SJSA1 (cell line): ENCODE measurements at regions not wholly inside any gene's neighbourhood (a gene's known extent, or its start where the extent isn't known, plus 50 kb on each side); places are given as distances from the start of the nearest gene placed in this dataset.
"Not testable (repeated sequence)": the region's sequence is repeated elsewhere in the genome, so short reads cannot be mapped to it uniquely, and the experiment has no call there.

Experiments
- DNase-seq, 2 experiments: peaks; one replicate each; pipeline ENCODE4 v3.0.0-alpha.2; 2015 to 2020; ENCODE audit warnings: low spot score in 2 of 2, low read depth in 1 of 2
- H3K27ac ChIP-seq: fragments of 250-450 bp; sonication (Bioruptor Pico); 2 replicates; pipeline ENCODE4 v1.5.1; 2020; ENCODE audit warnings: mild to moderate bottlenecking, moderate library complexity
- H3K27me3 ChIP-seq: fragments of 250-450 bp; sonication (Bioruptor Pico); replicated peaks from 2 replicates; pipeline ENCODE4 v1.5.1; 2020; ENCODE audit warnings: mild to moderate bottlenecking, moderate library complexity
- H3K36me3 ChIP-seq: fragments of 250-450 bp; sonication (Bioruptor Pico); 2 replicates; pipeline ENCODE4 v1.5.1; 2020; ENCODE audit warnings: mild to moderate bottlenecking
- H3K4me1 ChIP-seq: fragments of 250-450 bp; sonication (Bioruptor Pico); replicated peaks from 2 replicates; pipeline ENCODE4 v1.6.1; 2021; ENCODE audit warnings: mild to moderate bottlenecking
- H3K4me3 ChIP-seq: fragments of 250-450 bp; sonication (Bioruptor Pico); 2 replicates; pipeline ENCODE4 v1.5.1; 2020; ENCODE audit warnings: mild to moderate bottlenecking
- H3K9me3 ChIP-seq: fragments of 250-450 bp; sonication (Bioruptor Pico); replicated peaks from 2 replicates; pipeline ENCODE4 v1.5.1; 2020; ENCODE audit warnings: mild to moderate bottlenecking

- no peak overlapping the region for H3K4me3 ChIP-seq
- no peaks in the 10 kb centered on the region; the same call in 1 of the 2 replicates for H3K9me3 ChIP-seq
- H3K27me3 ChIP-seq, result no peaks in the 10 kb centered on the region
- no peak overlapping the region for H3K27ac ChIP-seq
- H3K36me3 ChIP-seq, result no peaks in the 10 kb centered on the region
- peaks cover 19% of the 10 kb centered on the region for H3K4me1 ChIP-seq
- DNase-seq, result no peak
These were observed 142.2 kb upstream of the AFDN start for GRCh38 chr6:167684276-167685104.

- Histone ChIP-seq H3K4me3 (no peak overlapping the region), H3K9me3 (no peaks in the 10 kb centered on the region; the same call in 1 of the 2 replicates), H3K27me3 (no peaks in the 10 kb centered on the region), H3K36me3 (no peaks in the 10 kb centered on the region), H3K4me1 (peaks cover 19% of the 10 kb centered on the region), H3K27ac (no peak overlapping the region)
- no peak for DNase-seq
These were observed 141.1 kb upstream of the AFDN start for GRCh38 chr6:167685654-167686053.

- peaks cover 19% of the 10 kb centered on the region for H3K4me1 ChIP-seq
- H3K27ac ChIP-seq, result no peak overlapping the region
- H3K9me3 ChIP-seq, result no peaks in the 10 kb centered on the region; the same call in 1 of the 2 replicates
- H3K36me3 ChIP-seq, result no peaks in the 10 kb centered on the region
- H3K4me3 ChIP-seq, result no peak overlapping the region
- H3K27me3 ChIP-seq, result no peaks in the 10 kb centered on the region
- no peak for DNase-seq
These were observed 140.4 kb upstream of the AFDN start for GRCh38 chr6:167686204-167686893.

GRCh38 chr6:167687116-167687725 is 139.5 kb upstream of the AFDN start:
- Histone ChIP-seq H3K36me3 (no peaks in the 10 kb centered on the region), H3K4me3 (no peak overlapping the region), H3K27ac (no peak overlapping the region), H3K27me3 (no peaks in the 10 kb centered on the region), H3K9me3 (no peaks in the 10 kb centered on the region; the same call in 1 of the 2 replicates), H3K4me1 (peaks cover 16% of the 10 kb centered on the region)
- DNase-seq, result no peak

- no peaks in the 10 kb centered on the region for H3K27me3 ChIP-seq
- no peak for DNase-seq
- H3K4me1 ChIP-seq, result peaks cover 7% of the 10 kb centered on the region
- H3K9me3 ChIP-seq, result no peaks in the 10 kb centered on the region; the same call in 1 of the 2 replicates
- no peak overlapping the region for H3K27ac ChIP-seq
- H3K4me3 ChIP-seq, result no peak overlapping the region
- no peaks in the 10 kb centered on the region for H3K36me3 ChIP-seq
These were observed 138.6 kb upstream of the AFDN start for GRCh38 chr6:167688123-167688522.

GRCh38 chr6:167689278-167689677 is 137.4 kb upstream of the AFDN start:
- Histone ChIP-seq H3K4me3 (no peak overlapping the region), H3K27ac (no peak overlapping the region), H3K36me3 (no peaks in the 10 kb centered on the region), H3K27me3 (no peaks in the 10 kb centered on the region), H3K9me3 (no peaks in the 10 kb centered on the region; the same call in 1 of the 2 replicates), H3K4me1 (no peaks in the 10 kb centered on the region)
- DNase-seq, result no peak

- Histone ChIP-seq H3K27me3 (no peaks in the 10 kb centered on the region), H3K9me3 (no peaks in the 10 kb centered on the region; the same call in 1 of the 2 replicates), H3K4me3 (no peak overlapping the region), H3K36me3 (no peaks in the 10 kb centered on the region), H3K27ac (no peak overlapping the region), H3K4me1 (no peaks in the 10 kb centered on the region)
- no peak for DNase-seq
These were observed 137.0 kb upstream of the AFDN start for GRCh38 chr6:167689751-167690150.

- not testable (repeated sequence) for H3K4me1 ChIP-seq, H3K4me3 ChIP-seq, H3K36me3 ChIP-seq, H3K27me3 ChIP-seq, DNase-seq, H3K9me3 ChIP-seq, H3K27ac ChIP-seq
These were observed 136.4 kb upstream of the AFDN start for GRCh38 chr6:167690167-167690922.

GRCh38 chr6:167690931-167691330 is 135.8 kb upstream of the AFDN start:
- Histone ChIP-seq H3K36me3 (no peaks in the 10 kb centered on the region), H3K4me3 (no peak overlapping the region), H3K4me1 (no peaks in the 10 kb centered on the region), H3K27me3 (no peaks in the 10 kb centered on the region), H3K27ac (no peak overlapping the region), H3K9me3 (no peaks in the 10 kb centered on the region; the same call in 1 of the 2 replicates)
- DNase-seq, result no peak

GRCh38 chr6:167691533-167692312 is 135.0 kb upstream of the AFDN start:
- no peak for DNase-seq
- no peaks in the 10 kb centered on the region for H3K4me1 ChIP-seq
- H3K27ac ChIP-seq, result no peak overlapping the region
- no peaks in the 10 kb centered on the region for H3K36me3 ChIP-seq
- H3K27me3 ChIP-seq, result no peaks in the 10 kb centered on the region
- no peak overlapping the region for H3K4me3 ChIP-seq
- H3K9me3 ChIP-seq, result no peaks in the 10 kb centered on the region

- not testable (repeated sequence) for H3K27ac ChIP-seq, H3K4me3 ChIP-seq, DNase-seq, H3K9me3 ChIP-seq, H3K27me3 ChIP-seq, H3K36me3 ChIP-seq, H3K4me1 ChIP-seq
These were observed 133.2 kb upstream of the AFDN start for GRCh38 chr6:167693478-167693877.

- peaks cover 10% of the 10 kb centered on the region for H3K4me1 ChIP-seq
- no peak overlapping the region for H3K4me3 ChIP-seq
- no peaks in the 10 kb centered on the region for H3K27me3 ChIP-seq
- H3K9me3 ChIP-seq, result no peaks in the 10 kb centered on the region
- H3K27ac ChIP-seq, result no peak overlapping the region
- DNase-seq, result no peak
- no peaks in the 10 kb centered on the region for H3K36me3 ChIP-seq
These were observed 130.9 kb upstream of the AFDN start for GRCh38 chr6:167695831-167696230.

GRCh38 chr6:167696296-167696695 is 130.4 kb upstream of the AFDN start:
- peaks cover 10% of the 10 kb centered on the region for H3K4me1 ChIP-seq
- H3K4me3 ChIP-seq, result no peak overlapping the region
- H3K27me3 ChIP-seq, result no peaks in the 10 kb centered on the region
- DNase-seq, result no peak
- H3K27ac ChIP-seq, result no peak overlapping the region
- H3K36me3 ChIP-seq, result no peaks in the 10 kb centered on the region
- no peaks in the 10 kb centered on the region for H3K9me3 ChIP-seq
